IMR-90 (cell line): ENCODE measurements at regions not wholly inside any gene's neighbourhood (a gene's known extent, or its start where the extent isn't known, plus 50 kb on each side); places are given as distances from the start of the nearest gene placed in this dataset.
"Not testable (repeated sequence)": the region's sequence is repeated elsewhere in the genome, so short reads cannot be mapped to it uniquely, and the experiment has no call there.

Experiments used
- ATAC-seq: fragments of 200-7000 bp; cut with Tn5 transposase; 2 replicates; pipeline ENCODE4 v1.9.1; 2020; ENCODE audit warnings: low read depth, mild to moderate bottlenecking, moderate library complexity
- BruUV-seq: library from RNA; stranded (reverse); fragments of 400-500 nt; replicated peaks from 2 replicates; lab custom pipeline; 2021; lab: Mats Ljungman, UMichigan
- CTCF ChIA-PET: fragments of 300-600 bp; formaldehyde crosslinking; extraction: SDS; loops from one replicate; lab custom pipeline; 2021; ENCODE audit warnings: antibody characterized with exemption; lab: Yijun Ruan, JAX
- POLR2A ChIA-PET: fragments of 300-600 bp; sonication (Branson Sonifier 250); formaldehyde crosslinking; loops from one replicate; lab custom pipeline; 2022; ENCODE audit warnings: antibody characterized with exemption; ENCODE audit not compliant: unreplicated experiment; lab: Charles Lee
- DNase-seq: peaks from one replicate; pipeline ENCODE4 v3.0.0; 2013
- H2AFZ ChIP-seq: replicated peaks from 2 replicates; pipeline ENCODE3; 2013; ENCODE audit warnings: low read length, mild to moderate bottlenecking; ENCODE audit not compliant: poor library complexity
- H2AK5ac ChIP-seq: 2 replicates; pipeline ENCODE4 v1.6.1; 2013; ENCODE audit warnings: low read depth, low read length, inconsistent platforms
- H2AK9ac ChIP-seq: replicated peaks from 2 replicates; pipeline ENCODE3; 2013; ENCODE audit warnings: mild to moderate bottlenecking, low read depth, low read length, moderate library complexity; ENCODE audit not compliant: poor library complexity
- H2BK120ac ChIP-seq: 2 replicates; pipeline ENCODE4 v1.6.1; 2013; ENCODE audit warnings: low read depth, low read length, inconsistent platforms
- H2BK15ac ChIP-seq: 3 replicates; pipeline ENCODE4 v1.6.1; 2013; ENCODE audit warnings: low read depth, low read length, inconsistent platforms
- H2BK20ac ChIP-seq: 2 replicates; pipeline ENCODE4 v1.6.1; 2013; ENCODE audit warnings: low read depth, mild to moderate bottlenecking, inconsistent platforms, low read length, moderate library complexity
- H2BK5ac ChIP-seq: 2 replicates; pipeline ENCODE4 v1.6.1; 2013; ENCODE audit warnings: mild to moderate bottlenecking, low read depth, low read length, inconsistent platforms; ENCODE audit not compliant: poor library complexity, severe bottlenecking
- H3K14ac ChIP-seq: replicated peaks from 2 replicates; pipeline ENCODE4 v1.6.1; 2013; ENCODE audit warnings: low read depth, low read length, inconsistent platforms
- H3K18ac ChIP-seq: 2 replicates; pipeline ENCODE4 v1.6.1; 2013; ENCODE audit warnings: low read depth, low read length, control low read depth
- H3K23ac ChIP-seq: 2 replicates; pipeline ENCODE4 v1.6.1; 2013; ENCODE audit warnings: low read depth, low read length, inconsistent platforms
- H3K27ac ChIP-seq: 2 replicates; pipeline ENCODE4 v1.5.1; 2013; ENCODE audit warnings: mild to moderate bottlenecking, control low read depth, low read length; ENCODE audit not compliant: insufficient read depth
- H3K27me3 ChIP-seq: 2 replicates; pipeline ENCODE4 v1.6.1; 2013; ENCODE audit warnings: low read length; ENCODE audit not compliant: control insufficient read depth, insufficient read depth
- H3K36me3 ChIP-seq: 2 replicates; pipeline ENCODE4 v1.6.1; 2013; ENCODE audit warnings: low read length, mixed read lengths; ENCODE audit not compliant: control insufficient read depth, insufficient read depth
- H3K4ac ChIP-seq: 2 replicates; pipeline ENCODE4 v1.6.1; 2013; ENCODE audit warnings: low read depth, low read length, inconsistent platforms
- H3K4me1 ChIP-seq: 2 replicates; pipeline ENCODE4 v1.6.1; 2013; ENCODE audit warnings: low read length, mixed read lengths; ENCODE audit not compliant: control insufficient read depth, insufficient read depth
- H3K4me2 ChIP-seq: 2 replicates; pipeline ENCODE4 v1.6.1; 2013; ENCODE audit warnings: low read depth, mild to moderate bottlenecking, control low read depth, low read length, moderate library complexity
- H3K4me3 ChIP-seq: 2 replicates; pipeline ENCODE4 v1.5.1; 2013; ENCODE audit warnings: low read depth, mild to moderate bottlenecking, control low read depth, low read length, moderate library complexity; ENCODE audit not compliant: insufficient read depth
- H3K56ac ChIP-seq: 2 replicates; pipeline ENCODE4 v1.6.1; 2013; ENCODE audit warnings: low read length, inconsistent platforms; ENCODE audit not compliant: insufficient read depth; ENCODE audit errors: extremely low read depth
- H3K79me1 ChIP-seq, 2 experiments: 2 replicates each; pipeline ENCODE4 v1.6.1; 2013; ENCODE audit warnings: low read length in 2 of 2, inconsistent platforms in 1 of 2, low read depth in 1 of 2
- H3K9ac ChIP-seq: 2 replicates; pipeline ENCODE4 v1.6.1; 2013; ENCODE audit warnings: low read depth, low read length, control low read depth
- H3K9me1 ChIP-seq: 2 replicates; pipeline ENCODE4 v1.6.1; 2013; ENCODE audit warnings: low read length, inconsistent platforms; ENCODE audit not compliant: insufficient read depth
- H3K9me3 ChIP-seq: 2 replicates; pipeline ENCODE4 v1.6.1; 2013; ENCODE audit warnings: low read length; ENCODE audit not compliant: control insufficient read depth, insufficient read depth
- H4K20me1 ChIP-seq: 2 replicates; pipeline ENCODE4 v1.6.1; 2013; ENCODE audit warnings: low read length, inconsistent platforms; ENCODE audit not compliant: insufficient read depth
- H4K5ac ChIP-seq: 2 replicates; pipeline ENCODE4 v1.6.1; 2013; ENCODE audit warnings: mild to moderate bottlenecking, low read depth, low read length, control low read depth
- H4K8ac ChIP-seq, 2 experiments: 2 replicates each; pipeline ENCODE4 v1.6.1; 2013; ENCODE audit warnings: low read depth in 2 of 2, low read length in 2 of 2, control low read depth in 1 of 2, inconsistent platforms in 1 of 2
- H4K91ac ChIP-seq: 2 replicates; pipeline ENCODE4 v1.6.1; 2013; ENCODE audit warnings: low read depth, low read length, inconsistent platforms; ENCODE audit not compliant: insufficient read depth
- BHLHE40 ChIP-seq: fragments of 150-350 bp; IDR thresholded peaks from 2 replicates; pipeline ENCODE4 v1.6.1; 2016; ENCODE audit warnings: mild to moderate bottlenecking, low read depth, low read length
- CHD1 ChIP-seq: IDR thresholded peaks from 2 replicates; pipeline ENCODE4 v1.6.1; 2012; ENCODE audit warnings: low read depth, low read length, improper control_type of control experiment
- MXI1 ChIP-seq: IDR thresholded peaks from 2 replicates; pipeline ENCODE4 v1.6.1; 2012; ENCODE audit warnings: low read depth, mild to moderate bottlenecking, low read length, moderate library complexity, borderline replicate concordance
- RCOR1 ChIP-seq: IDR thresholded peaks from 2 replicates; pipeline ENCODE4 v1.6.1; 2012; ENCODE audit warnings: mild to moderate bottlenecking, low read length, improper control_type of control experiment; ENCODE audit not compliant: insufficient replicate concordance
- SMC3 ChIP-seq: fragments of 150-350 bp; IDR thresholded peaks from 2 replicates; pipeline ENCODE4 v1.6.1; 2016; ENCODE audit warnings: low read depth, mild to moderate bottlenecking, antibody characterized with exemption, low read length, moderate library complexity
- USF2 ChIP-seq: fragments of 150-350 bp; IDR thresholded peaks from 2 replicates; pipeline ENCODE4 v1.6.1; 2017; ENCODE audit warnings: mild to moderate bottlenecking, antibody characterized with exemption, low read length, low read depth
- WGBS, 2 experiments: methylation state at CpG; one replicate each; pipeline versions ENCODE4 v1.1.5 to v1.1.7; 2013; ENCODE audit warnings: missing lambda C conversion rate in 2 of 2; ENCODE audit not compliant: insufficient read length in 1 of 2; ENCODE audit errors: extremely low coverage in 2 of 2; 5-methylcytosine and 5-hydroxymethylcytosine counted together
- dilution Hi-C: fragments of 300-500 bp; cut with HindIII; formaldehyde crosslinking; loops from one replicate; pipeline ENCODE4 v1.14.3; 2018; ENCODE audit warnings: low sequenced_read_pairs; ENCODE audit not compliant: unreplicated experiment
- in situ Hi-C: fragments of 300-500 bp; cut with MboI; formaldehyde crosslinking; loops from 3 replicates; pipeline ENCODE4 v1.14.3; 2019; ENCODE audit warnings: low sequenced_read_pairs, inconsistent platforms, mixed read lengths
- intact Hi-C: fragments of 100-400 bp; cut with micrococcal nuclease; formaldehyde crosslinking; loops from 2 replicates; pipeline ENCODE4 v1.10.0; 2022

DNA sequence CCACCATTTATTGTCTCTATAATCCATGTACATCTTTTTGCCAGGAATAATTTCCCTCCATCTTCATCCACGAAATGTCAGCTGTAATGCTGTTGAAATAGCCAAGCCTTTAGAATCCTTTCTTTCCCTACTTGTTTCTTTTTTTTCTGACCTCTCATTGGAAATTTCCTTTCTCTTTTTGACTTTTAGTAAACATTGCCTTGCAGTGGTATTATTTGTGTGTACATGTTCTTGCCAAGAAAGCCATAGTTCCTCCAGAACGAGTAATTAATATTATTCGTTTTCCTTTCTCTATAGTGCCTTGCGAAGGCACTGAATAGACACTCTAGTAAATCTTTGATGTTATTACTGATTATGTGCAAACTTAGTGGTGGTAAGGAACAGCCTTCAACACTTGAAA lies 282.2 kb downstream of the GJA1 start:
- Histone ChIP-seq H2BK5ac (no peak overlapping the region), H3K36me3 (no peaks in the 10 kb centered on the region), H3K23ac (no peak overlapping the region), H3K9ac (no peak overlapping the region), H2AK5ac (no peak overlapping the region), H3K4me2 (no peak overlapping the region), H3K18ac (no peak overlapping the region), H3K14ac (no peak overlapping the region), H3K9me3 (peaks cover 2% of the 10 kb centered on the region; the same call in 1 of the 2 replicates), H2BK120ac (no peak overlapping the region), H3K79me1 (no peaks in the 10 kb centered on the region), H2AFZ (no peak overlapping the region), H3K27me3 (no peaks in the 10 kb centered on the region), H2BK20ac (no peak overlapping the region), H4K5ac (no peak overlapping the region), H4K91ac (no peak overlapping the region), H4K8ac (no peak overlapping the region), H3K4me3 (no peak overlapping the region), H4K20me1 (no peaks in the 10 kb centered on the region), H2AK9ac (no peak overlapping the region), H2BK15ac (no peak overlapping the region), H3K56ac (no peak overlapping the region), H3K4ac (no peak overlapping the region), H3K4me1 (no peaks in the 10 kb centered on the region), H3K9me1 (no peaks in the 10 kb centered on the region), H3K27ac (no peak overlapping the region)
- 40% methylated on average over 1 of the region's 4 CpGs; no CpG with 5 or more reads in 1 of the 2 experiments for WGBS, 2 experiments
- TF ChIP-seq SMC3: no peak
- TF ChIP-seq RCOR1: no peak
- no peak for TF ChIP-seq USF2
- TF ChIP-seq CHD1: no peak
- TF ChIP-seq BHLHE40: no peak
- TF ChIP-seq MXI1: no peak
- ChIA-PET POLR2A (no interaction called here), CTCF (no interaction called here)
- dilution Hi-C loops: no loop called here
- intact Hi-C loops: no loop called here
- DNase-seq: no peak
- in situ Hi-C loops: no loop called here
- ATAC-seq: no peak
- no TSS peak for BruUV-seq

- H2BK15ac ChIP-seq, BruUV-seq, H4K91ac ChIP-seq, H4K20me1 ChIP-seq, H4K5ac ChIP-seq, POLR2A ChIA-PET, H3K9me1 ChIP-seq, H2BK120ac ChIP-seq, H3K56ac ChIP-seq, H3K14ac ChIP-seq, H3K27ac ChIP-seq, H3K4me1 ChIP-seq, H2BK5ac ChIP-seq, H3K9me3 ChIP-seq, H3K23ac ChIP-seq, H3K27me3 ChIP-seq, H3K4me2 ChIP-seq, H3K36me3 ChIP-seq, intact Hi-C loops, H2AK5ac ChIP-seq, in situ Hi-C loops, H2AK9ac ChIP-seq, ATAC-seq, DNase-seq, H4K8ac ChIP-seq, H3K9ac ChIP-seq, H2AFZ ChIP-seq, H3K18ac ChIP-seq, dilution Hi-C loops, H2BK20ac ChIP-seq, H3K4ac ChIP-seq, H3K4me3 ChIP-seq, H3K79me1 ChIP-seq: not testable (repeated sequence)
- CTCF ChIA-PET: interaction anchor here (0.8 kb wide), 1 partner anchor 259 kb away, joined by 4 read pairs; no protein-coding TSS in a partner anchor
- WGBS, 2 experiments: no CpG with 5 or more reads among the region's 1 CpG
Measured at GRCh38 chr6:121720867-121721266, 285.4 kb downstream of the GJA1 start.
